ENCODE measurements at regions not wholly inside any gene's neighbourhood (a gene's known extent, or its start where the extent isn't known, plus 50 kb on each side); places are given as distances from the start of the nearest gene placed in this dataset.

DNA sequence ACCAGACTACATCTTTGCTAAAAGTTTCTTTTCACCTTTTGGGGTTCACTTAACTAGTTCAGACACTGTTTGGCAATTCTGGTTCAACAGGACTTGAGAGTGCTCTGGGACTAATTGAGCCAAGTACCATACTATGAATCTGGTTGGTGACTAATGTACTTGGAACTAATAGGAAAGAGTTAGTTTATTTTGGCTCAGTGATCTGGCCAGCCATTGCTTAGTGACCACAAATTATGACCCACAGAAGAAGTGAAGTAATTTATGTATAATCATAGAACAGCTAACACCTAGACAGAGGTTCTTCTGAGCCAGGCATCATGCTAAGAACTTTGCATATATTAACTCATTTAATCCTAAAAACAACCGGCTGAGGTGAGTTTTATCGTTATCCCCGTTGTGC lies 126.5 kb upstream of the JCAD start:
- DNase-seq (ENCODE audit: low read depth) = peak; percentile 95
- TF ChIP-seq, protein P1, sequence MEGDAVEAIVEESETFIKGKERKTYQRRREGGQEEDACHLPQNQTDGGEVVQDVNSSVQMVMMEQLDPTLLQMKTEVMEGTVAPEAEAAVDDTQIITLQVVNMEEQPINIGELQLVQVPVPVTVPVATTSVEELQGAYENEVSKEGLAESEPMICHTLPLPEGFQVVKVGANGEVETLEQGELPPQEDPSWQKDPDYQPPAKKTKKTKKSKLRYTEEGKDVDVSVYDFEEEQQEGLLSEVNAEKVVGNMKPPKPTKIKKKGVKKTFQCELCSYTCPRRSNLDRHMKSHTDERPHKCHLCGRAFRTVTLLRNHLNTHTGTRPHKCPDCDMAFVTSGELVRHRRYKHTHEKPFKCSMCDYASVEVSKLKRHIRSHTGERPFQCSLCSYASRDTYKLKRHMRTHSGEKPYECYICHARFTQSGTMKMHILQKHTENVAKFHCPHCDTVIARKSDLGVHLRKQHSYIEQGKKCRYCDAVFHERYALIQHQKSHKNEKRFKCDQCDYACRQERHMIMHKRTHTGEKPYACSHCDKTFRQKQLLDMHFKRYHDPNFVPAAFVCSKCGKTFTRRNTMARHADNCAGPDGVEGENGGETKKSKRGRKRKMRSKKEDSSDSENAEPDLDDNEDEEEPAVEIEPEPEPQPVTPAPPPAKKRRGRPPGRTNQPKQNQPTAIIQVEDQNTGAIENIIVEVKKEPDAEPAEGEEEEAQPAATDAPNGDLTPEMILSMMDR (conservative IDR thresholded peaks at IDR 0.05; ENCODE audit: control insufficient read depth, insufficient read depth, low read depth, low read length) = no peak
- H3K4me3 ChIP-seq (ENCODE audit: control insufficient read depth, low read depth, low read length) = no peak overlapping the region

- no peak overlapping the region for H3K4me3 ChIP-seq (ENCODE audit: control insufficient read depth, low read depth, low read length)
- DNase-seq (ENCODE audit: low read depth) = peak; percentile 22
- TF ChIP-seq, protein P1 (conservative IDR thresholded peaks at IDR 0.05; ENCODE audit: control insufficient read depth, insufficient read depth, low read depth, low read length) = no peak
Observed at GRCh38 chr10:30185341-30185740, 126.0 kb upstream of the JCAD start.

DNA sequence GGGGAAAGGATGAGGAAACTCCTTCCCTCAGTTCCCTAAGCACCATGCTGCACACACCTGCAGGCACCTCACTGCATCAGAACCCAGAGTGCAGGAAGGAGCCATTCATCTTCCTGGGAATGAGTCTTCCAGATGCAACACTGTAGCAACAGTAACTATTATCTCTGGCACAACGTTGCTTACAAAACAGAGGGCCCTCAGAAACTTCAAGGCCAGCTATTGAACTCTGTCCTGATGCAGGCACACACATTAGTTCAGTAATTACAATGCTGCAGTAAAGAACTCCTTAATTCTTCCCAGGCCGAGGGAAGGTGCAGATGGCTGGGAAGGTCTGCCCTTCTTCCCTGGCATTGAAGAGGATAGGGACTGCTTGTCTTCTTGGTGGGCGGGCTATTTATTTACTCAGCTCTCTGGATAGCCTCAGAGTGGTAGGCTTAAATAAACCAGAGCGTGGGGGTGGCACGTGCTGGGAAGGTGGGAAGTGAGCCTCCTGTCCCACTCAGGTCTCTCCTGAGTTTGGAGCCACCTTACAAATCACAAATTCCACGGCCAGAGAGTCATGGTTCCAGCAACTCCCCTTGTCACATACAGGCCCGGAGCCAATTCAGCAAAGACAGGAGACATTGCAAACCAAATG lies 125.1 kb upstream of the JCAD start:
- no peak overlapping the region for H3K4me3 ChIP-seq (ENCODE audit: control insufficient read depth, low read depth, low read length)
- TF ChIP-seq, protein P1 (conservative IDR thresholded peaks at IDR 0.05; ENCODE audit: control insufficient read depth, insufficient read depth, low read depth, low read length) = no peak
- peak; percentile 50 for DNase-seq (ENCODE audit: low read depth)

DNA sequence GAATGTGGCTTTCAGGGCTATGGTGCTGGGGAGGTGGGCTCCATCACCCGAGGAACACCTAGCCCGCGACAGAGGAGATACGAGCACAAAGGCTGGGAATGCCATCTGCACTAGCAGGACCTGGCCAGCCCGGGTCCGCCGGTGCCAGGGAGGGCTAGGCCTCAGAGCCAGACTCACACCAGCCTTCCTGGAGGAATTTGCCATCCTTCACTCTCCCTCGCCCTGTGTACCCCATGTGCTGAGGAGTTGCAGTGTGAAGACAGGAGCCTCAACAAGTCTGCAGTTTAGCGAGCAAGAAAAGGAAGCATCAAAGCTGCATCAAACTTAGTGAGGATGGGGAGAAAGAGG lies 123.6 kb upstream of the JCAD start:
- H3K4me3 ChIP-seq (ENCODE audit: control insufficient read depth, low read depth, low read length) = no peak overlapping the region

DNA sequence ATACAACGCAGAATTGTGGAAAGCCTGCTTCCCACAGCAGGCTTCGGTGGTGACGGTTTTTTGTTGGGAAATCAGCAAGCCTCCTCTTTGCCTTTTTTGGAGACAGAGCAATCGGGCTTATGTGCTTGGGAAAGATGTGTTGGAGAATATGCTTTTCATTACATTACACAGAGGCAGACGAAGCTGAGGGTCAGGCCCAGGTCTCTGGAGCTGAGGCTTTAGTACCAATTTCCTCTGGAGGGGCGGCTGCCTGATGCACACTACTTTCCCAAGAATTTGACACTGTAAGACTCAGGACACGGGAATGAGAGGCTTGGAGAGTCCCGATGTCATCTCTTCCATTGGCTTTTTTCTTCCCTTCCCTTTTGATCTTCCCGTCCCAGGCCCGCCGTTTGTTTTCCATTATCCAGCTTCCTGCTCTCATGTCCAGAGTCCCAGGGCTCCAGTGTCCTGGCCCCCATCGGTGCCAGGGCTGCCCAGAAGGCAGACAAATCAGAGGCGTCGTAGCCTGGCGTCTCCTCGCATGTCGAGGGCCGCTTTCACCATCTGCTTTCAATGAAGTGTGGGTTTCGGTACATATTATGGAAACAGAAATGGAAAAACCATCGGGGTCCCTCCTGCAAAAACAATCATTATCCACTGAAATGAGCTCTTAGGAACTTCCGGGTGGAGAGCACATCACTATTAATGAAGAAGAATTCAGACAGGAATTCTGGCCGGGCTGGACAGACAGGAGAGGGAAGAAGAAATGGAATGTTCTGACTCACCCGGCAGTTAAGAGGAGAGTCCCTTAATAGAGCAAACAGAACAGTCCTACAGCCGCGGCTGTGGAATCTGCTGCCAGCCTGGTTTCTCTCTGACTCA lies 123.0 kb upstream of the JCAD start:
- H3K4me3 ChIP-seq (ENCODE audit: control insufficient read depth, low read depth, low read length) = no peak overlapping the region
- TF ChIP-seq, protein P1 (conservative IDR thresholded peaks at IDR 0.05; ENCODE audit: control insufficient read depth, insufficient read depth, low read depth, low read length) = no peak
- DNase-seq (ENCODE audit: low read depth) = peak; percentile 97

More for the DNA sequence above, 123.6 kb upstream of the JCAD start:
- TF ChIP-seq, protein P1 (conservative IDR thresholded peaks at IDR 0.05; ENCODE audit: control insufficient read depth, insufficient read depth, low read depth, low read length) = no peak
- no peak for DNase-seq (ENCODE audit: low read depth)

DNA sequence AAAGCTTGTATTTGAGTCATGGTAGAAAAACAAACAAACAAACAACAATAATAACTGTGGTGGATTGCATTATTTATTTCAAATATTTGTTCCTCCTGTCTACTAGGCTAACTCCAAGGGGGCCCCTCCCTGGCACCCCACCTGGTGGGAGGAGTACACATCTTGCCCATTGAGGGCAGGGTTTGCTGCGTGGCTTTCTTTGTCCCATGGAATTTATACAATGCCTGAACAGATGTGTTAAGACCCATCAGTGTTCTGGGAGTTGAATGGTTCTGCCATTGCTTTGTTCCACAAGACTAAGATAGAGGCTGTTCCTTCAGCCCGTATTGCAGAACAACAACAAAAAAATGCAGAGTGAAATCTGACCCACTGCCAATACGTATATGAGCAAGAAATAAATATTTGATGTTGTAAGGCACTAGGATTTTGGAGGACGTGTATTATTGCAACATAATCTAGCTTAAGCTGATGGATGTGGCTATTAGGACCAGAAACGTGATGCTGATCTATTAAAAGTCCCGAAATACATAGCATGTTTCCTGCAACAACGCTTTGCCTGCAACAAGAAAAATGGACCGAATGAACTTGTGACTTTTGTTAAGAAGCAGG lies 119.1 kb upstream of the JCAD start:
- H3K4me3 ChIP-seq (ENCODE audit: control insufficient read depth, low read depth, low read length) = no peak overlapping the region
- TF ChIP-seq, protein P1 (conservative IDR thresholded peaks at IDR 0.05; ENCODE audit: control insufficient read depth, insufficient read depth, low read depth, low read length) = no peak
- peak; percentile 94 for DNase-seq (ENCODE audit: low read depth)
